ENCODE measurements at regions not wholly inside any gene's neighbourhood (a gene's known extent, or its start where the extent isn't known, plus 50 kb on each side); places are given as distances from the start of the nearest gene placed in this dataset.

DNA sequence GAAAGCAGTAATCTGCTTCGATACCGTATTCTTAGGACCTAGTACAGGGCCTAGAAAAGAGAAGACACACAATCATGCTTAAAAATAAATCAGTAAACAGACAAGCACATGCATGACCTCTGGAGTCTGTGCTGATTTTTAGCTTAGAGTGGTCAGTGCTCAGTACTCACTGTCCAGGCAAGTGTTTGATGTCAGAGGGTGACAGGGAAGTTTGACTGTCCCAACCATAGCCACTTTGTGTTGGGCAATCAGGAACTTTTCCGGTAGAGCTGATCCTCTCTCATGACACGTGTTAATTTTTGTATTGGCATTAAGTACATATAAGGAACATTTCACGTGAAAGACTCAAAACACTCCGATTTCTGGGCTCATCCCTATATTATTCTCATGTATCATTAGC, 464.7 kb upstream of the KLF4 start:
- no peak for DNase-seq
- no peak for TF ChIP-seq POLR2A (IDR thresholded peaks at IDR 0.05; ENCODE audit: low read length)
- TF ChIP-seq GATA1 (IDR thresholded peaks at IDR 0.05; ENCODE audit: low read depth, low read length): no peak

DNA sequence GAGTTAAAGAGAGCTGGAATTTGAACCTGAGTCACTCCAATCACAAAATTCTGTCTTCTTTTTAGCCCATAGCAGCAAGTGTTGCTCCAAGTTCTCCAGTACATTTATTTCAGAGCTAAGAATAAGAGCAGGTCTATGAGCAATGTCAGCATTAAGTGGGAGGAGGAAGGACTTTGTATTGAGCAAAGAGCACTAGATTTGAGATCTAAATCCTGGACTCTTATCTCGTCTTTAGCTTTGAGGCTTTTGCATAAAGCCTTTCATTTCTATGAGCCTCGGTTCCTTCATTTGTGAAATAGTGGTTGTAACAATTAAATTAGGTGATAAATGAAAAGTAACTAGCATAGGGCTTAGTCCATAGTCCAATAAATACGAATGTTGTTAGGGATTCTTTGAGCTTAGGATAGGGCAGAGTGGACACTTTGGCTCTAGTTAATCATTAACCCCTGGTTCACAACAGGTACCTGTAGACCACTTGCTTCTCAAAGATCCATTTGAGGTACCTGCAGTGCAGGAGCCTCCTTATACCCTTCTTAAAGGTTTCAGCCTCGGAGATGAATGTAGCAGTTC, 464.1 kb upstream of the KLF4 start:
- no peak for TF ChIP-seq POLR2A (IDR thresholded peaks at IDR 0.05; ENCODE audit: low read length)
- TF ChIP-seq GATA1 (IDR thresholded peaks at IDR 0.05; ENCODE audit: low read depth, low read length): no peak
- DNase-seq: no peak

DNA sequence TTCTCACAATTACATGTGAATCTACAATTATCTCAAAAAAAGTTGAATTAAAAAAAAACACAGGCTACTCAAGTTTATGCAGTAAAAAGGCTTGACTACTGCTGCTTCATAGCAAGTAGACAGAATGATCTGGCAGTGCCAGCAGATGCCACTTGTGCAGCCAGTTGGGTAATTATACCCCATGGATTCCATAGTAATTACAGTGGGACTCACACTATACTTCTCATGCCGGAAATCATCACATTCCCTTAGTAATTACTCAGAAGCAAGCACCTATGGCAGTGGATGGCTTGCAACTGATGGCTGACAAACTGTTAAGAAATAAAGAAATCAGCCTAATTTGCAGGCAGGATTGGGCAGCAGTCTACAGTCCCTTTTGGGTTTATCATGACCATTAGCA, 463.2 kb upstream of the KLF4 start:
- no peak for DNase-seq
- TF ChIP-seq GATA1 (IDR thresholded peaks at IDR 0.05; ENCODE audit: low read depth, low read length) (no peak), POLR2A (IDR thresholded peaks at IDR 0.05; ENCODE audit: low read length) (no peak)

DNA sequence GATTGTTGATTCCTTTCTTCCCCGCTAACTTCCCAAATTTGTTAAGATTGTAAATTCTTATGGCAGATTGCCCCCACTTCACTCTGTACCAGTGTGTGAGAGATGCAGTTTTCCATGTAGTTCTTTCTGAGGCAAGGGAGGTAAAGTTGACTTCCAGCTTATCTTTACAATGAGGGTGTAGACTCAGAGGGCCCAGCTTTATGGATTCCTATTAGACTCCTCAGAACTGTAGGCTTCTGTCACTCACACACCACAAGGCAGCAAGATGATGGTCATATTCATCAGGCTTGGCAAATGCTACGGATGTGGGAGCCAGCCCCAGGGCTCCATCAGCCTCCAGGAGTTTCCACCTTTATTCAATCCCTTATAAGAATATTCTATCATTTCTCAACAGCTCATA, 461.9 kb upstream of the KLF4 start:
- TF ChIP-seq POLR2A (IDR thresholded peaks at IDR 0.05; ENCODE audit: low read length) (no peak), GATA1 (IDR thresholded peaks at IDR 0.05; ENCODE audit: low read depth, low read length) (no peak)
- no peak for DNase-seq

DNA sequence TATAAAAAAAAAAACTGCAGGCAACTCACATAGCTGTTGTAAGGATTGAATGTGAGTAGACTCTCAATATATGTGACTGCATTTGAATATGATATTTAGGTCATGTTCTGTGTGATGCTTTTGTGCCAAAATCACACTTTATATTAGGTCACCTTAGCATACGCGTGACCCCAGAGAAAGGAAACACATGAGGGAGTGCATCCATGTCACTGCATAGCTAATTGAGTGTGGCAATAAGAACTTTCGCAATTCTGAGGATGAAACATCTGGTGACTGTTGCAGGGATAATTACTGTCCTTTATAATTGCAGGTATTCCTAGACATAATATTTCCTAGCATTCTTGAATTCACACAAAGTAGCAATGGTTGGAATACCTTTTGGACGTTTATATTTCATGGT, 459.5 kb upstream of the KLF4 start:
- DNase-seq: no peak
- TF ChIP-seq GATA1 (IDR thresholded peaks at IDR 0.05; ENCODE audit: low read depth, low read length) (no peak), POLR2A (IDR thresholded peaks at IDR 0.05; ENCODE audit: low read length) (no peak)

DNA sequence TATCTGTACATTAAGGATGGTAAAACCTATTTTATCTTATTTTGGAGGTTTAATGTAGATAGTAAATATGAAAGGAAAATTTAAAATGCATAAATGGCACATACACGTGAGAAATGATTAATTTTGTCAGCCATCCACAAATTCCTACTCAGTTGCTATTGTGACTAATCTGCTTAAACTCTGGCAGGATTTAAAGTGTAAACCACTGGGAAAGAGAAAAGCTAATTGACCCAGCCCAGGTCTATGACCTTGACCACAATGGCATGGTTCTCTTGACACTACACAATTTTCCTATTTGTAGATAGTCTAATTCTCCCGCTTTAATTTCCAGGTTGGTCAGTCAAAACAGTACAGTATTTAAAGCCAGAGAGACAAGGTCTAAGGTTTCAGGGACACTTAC, 459.0 kb upstream of the KLF4 start:
- TF ChIP-seq POLR2A (IDR thresholded peaks at IDR 0.05; ENCODE audit: low read length) (no peak), GATA1 (IDR thresholded peaks at IDR 0.05; ENCODE audit: low read depth, low read length) (no peak)
- DNase-seq: no peak

DNA sequence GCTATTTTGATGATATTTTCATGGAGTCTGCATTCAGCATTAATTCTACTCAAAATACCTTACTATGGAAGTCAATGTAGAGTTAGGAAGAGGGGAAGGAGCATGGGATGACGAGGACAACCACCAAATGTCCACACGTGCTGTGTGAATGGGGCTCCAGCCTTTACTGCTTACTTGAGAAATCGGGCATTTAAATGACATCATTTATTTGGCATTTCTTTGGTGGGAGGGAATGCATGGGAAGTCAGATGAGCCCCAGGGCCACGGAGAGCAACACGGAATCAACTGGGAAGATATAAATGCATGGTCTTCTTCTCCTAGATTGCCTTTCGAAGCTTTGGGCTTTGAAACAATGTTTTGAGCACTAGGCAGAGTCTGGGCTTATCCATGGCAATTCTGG, 458.5 kb upstream of the KLF4 start:
- DNase-seq: no peak
- TF ChIP-seq POLR2A (IDR thresholded peaks at IDR 0.05; ENCODE audit: low read length): no peak
- no peak for TF ChIP-seq GATA1 (IDR thresholded peaks at IDR 0.05; ENCODE audit: low read depth, low read length)

DNA sequence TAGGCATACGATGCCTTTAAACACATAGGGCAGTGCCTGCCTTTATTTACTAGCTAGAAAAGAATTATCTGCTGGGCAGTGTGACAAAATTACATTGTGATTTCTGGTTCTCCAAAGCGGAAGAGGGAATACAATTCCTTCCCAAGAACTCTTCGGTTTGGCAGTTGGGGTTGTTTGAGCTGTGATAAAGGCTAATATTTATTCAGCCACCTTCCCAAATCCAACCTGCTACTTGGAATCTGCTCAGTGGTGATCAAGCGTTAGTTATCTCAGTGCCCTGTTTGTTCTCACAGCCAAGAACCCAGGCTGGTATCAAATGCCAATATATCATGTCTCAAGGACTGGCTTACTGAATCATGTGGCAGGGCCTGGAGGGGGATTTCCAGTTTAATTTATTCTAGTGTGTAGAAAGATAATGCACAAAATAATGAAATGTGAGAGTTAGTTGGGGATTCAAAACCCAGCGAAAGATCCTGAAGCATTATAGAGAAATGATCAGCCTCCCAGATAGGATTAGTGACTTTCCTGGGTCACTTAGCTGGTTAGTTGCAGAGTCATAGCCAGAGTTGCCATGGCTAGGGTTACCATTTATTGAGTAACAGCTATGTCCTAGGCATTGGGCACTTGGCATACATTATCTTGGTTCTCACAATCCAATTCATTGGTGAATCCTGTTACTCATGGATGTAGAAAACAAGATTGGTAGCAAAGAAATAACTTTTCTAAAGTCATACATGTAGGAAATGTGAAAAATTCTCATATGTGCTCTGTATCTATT, 457.0 kb upstream of the KLF4 start:
- DNase-seq: peak in 1 of 2 experiments; percentile 3
- no peak for TF ChIP-seq POLR2A (IDR thresholded peaks at IDR 0.05; ENCODE audit: low read length)
- no peak for TF ChIP-seq GATA1 (IDR thresholded peaks at IDR 0.05; ENCODE audit: low read depth, low read length)

DNA sequence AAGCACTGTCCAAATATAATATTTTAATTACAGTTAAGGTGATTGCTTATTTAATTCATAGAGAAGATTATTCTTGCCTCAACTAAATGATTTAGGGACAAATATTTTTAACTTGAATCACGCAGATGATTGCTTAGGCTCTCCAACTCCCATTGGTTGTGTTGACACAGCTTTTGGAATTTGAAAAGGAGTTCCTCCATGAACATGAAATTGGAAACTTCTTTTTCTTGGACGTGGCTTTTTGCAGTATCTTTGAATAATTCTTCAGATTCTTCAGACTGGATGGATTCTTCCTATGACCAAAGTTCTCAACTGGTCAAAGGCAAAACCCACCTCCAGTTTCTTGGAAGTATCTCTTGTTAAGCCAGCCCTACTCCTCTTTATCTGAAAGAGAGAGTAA, 456.4 kb upstream of the KLF4 start:
- no peak for TF ChIP-seq GATA1 (IDR thresholded peaks at IDR 0.05; ENCODE audit: low read depth, low read length)
- no peak for TF ChIP-seq POLR2A (IDR thresholded peaks at IDR 0.05; ENCODE audit: low read length)
- no peak for DNase-seq

DNA sequence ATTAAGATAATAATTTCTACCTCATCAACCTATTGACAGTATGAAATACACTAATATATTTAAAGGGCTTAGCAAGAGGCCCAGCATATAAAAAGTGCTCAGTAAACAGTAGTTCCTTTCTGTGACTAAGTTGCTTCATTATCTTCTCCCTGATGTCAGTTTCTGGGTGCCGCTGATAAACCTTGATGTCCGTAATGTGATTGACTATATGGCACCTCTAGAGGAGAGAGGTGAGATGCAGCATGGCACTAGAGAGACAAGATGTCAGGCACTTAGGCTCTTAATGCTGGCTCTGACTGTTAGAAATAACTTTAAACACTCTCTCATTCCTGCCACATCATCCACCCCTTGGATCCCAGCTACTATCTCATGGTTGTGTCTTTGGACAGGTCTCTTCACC, 455.9 kb upstream of the KLF4 start:
- TF ChIP-seq POLR2A (IDR thresholded peaks at IDR 0.05; ENCODE audit: low read length) (no peak), GATA1 (IDR thresholded peaks at IDR 0.05; ENCODE audit: low read depth, low read length) (no peak)
- DNase-seq: peak; percentile 38 to 46

DNA sequence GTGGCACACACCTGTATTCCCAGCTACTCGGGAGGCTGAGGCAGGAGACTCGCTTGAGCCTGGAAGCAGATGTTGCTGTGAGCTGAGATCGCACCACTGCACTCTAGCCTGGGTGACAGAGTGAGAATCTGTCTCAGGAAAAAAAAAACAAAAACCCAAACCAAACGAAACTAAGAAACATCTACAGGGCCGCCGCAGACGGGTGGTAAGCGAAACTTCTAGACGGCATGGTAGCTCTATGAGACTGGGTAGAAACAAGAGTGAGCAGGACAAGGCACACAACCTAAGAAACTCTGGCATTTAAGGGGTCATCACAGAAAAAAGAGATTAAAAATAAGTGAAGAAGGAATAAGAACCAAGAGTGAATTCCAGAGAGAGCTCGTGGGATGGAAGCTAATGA, 454.8 kb upstream of the KLF4 start:
- TF ChIP-seq POLR2A (IDR thresholded peaks at IDR 0.05; ENCODE audit: low read length): no peak
- DNase-seq: no peak

DNA sequence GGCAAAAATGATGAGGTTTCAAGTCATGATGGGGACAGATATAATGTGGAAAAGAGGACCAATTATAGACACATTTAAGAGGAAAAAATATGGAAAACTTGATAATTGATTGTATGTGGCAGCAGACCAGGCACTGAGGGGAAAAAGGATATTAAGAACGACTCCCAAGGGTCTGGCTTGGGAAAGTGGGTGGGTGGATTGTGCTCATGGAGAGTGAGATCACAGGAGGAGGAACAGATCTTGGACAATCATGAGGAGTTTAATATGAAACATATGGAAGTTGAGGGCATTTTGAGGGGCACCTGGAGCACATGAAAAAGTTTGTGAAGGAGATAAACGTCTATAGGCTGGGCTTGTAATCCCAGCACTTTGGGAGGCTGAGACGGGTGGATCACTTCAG, 454.3 kb upstream of the KLF4 start:
- no peak for DNase-seq
- TF ChIP-seq GATA1 (IDR thresholded peaks at IDR 0.05; ENCODE audit: low read depth, low read length) (no peak), POLR2A (IDR thresholded peaks at IDR 0.05; ENCODE audit: low read length) (no peak)

DNA sequence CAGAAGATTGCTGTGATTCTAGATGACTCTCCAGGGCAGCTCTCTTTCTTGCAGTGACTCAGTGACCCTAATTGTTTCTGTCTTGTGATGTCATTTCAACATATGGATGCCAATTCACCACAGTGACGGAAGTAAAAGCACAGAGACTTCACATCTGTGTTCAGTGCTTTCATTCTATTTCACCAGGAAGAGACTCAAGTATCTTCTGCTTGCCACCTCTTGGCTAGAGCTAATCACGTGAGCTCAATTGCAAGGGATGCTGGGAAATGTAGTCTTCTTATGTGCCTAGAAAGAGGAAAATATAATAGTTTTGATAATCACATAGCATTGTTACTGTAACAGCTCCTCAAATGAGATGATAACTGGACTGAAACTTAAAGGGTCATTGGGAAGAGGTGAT, 453.3 kb upstream of the KLF4 start:
- DNase-seq: peak in 1 of 2 experiments; percentile 6
- TF ChIP-seq POLR2A (IDR thresholded peaks at IDR 0.05; ENCODE audit: low read length) (no peak), GATA1 (IDR thresholded peaks at IDR 0.05; ENCODE audit: low read depth, low read length) (no peak)

DNA sequence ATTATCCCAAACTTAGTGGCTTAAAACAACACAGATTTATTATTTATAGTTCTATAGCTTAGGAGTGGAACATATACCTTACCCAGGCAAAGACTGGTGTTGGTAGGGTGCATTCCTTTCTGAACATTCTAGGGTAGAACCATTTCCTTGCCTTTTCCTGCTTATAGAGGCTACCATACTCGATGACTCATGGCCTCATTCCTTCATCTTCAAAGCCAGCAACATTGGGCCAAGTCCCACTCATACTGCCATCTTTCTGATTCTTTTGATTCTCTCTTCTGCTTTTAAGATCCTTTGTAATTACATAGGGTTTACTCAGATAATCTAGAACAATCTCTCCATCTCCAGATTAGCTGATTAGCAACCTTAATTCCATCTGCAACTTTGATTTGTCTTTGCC, 452.7 kb upstream of the KLF4 start:
- no peak for TF ChIP-seq POLR2A (IDR thresholded peaks at IDR 0.05; ENCODE audit: low read length)
- TF ChIP-seq GATA1 (IDR thresholded peaks at IDR 0.05; ENCODE audit: low read depth, low read length): no peak
- DNase-seq: no peak

Measured in erythroblast (primary cell).